ENCODE measurements at regions not wholly inside any gene's neighbourhood (a gene's known extent, or its start where the extent isn't known, plus 50 kb on each side); places are given as distances from the start of the nearest gene placed in this dataset.
"Not testable (repeated sequence)": the region's sequence is repeated elsewhere in the genome, so short reads cannot be mapped to it uniquely, and the experiment has no call there.

DNA sequence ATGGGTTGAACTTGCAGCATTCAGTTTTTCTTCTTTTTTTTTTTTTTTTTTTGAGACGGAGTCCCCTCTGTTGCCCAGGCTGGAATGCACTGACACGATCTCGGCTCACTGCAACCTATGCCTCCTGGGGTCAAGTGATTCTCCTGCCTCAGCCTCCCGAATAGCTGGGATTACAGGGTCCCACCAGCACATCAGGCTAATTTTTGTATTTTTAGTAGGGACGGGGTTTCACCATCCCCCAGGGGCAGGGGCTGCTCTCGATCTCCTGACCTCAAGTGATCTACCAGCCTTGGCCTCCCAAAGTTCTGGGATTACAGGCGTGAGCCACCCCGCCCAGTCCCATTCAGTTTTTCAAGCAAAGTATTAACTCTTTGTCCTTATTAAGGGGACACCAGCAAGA lies 117.6 kb upstream of the PRSS16 start:
- TF ChIP-seq POLR2A (IDR thresholded peaks at IDR 0.05; ENCODE audit: extremely low read depth, insufficient read length) (no peak), MYC (IDR thresholded peaks at IDR 0.05; ENCODE audit: low read depth, low read length) (no peak)
- TF ChIP-seq, protein P1, sequence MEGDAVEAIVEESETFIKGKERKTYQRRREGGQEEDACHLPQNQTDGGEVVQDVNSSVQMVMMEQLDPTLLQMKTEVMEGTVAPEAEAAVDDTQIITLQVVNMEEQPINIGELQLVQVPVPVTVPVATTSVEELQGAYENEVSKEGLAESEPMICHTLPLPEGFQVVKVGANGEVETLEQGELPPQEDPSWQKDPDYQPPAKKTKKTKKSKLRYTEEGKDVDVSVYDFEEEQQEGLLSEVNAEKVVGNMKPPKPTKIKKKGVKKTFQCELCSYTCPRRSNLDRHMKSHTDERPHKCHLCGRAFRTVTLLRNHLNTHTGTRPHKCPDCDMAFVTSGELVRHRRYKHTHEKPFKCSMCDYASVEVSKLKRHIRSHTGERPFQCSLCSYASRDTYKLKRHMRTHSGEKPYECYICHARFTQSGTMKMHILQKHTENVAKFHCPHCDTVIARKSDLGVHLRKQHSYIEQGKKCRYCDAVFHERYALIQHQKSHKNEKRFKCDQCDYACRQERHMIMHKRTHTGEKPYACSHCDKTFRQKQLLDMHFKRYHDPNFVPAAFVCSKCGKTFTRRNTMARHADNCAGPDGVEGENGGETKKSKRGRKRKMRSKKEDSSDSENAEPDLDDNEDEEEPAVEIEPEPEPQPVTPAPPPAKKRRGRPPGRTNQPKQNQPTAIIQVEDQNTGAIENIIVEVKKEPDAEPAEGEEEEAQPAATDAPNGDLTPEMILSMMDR (IDR thresholded peaks at IDR 0.05; ENCODE audit: low read depth, low read length) = no peak
- TF ChIP-seq, protein P2, sequence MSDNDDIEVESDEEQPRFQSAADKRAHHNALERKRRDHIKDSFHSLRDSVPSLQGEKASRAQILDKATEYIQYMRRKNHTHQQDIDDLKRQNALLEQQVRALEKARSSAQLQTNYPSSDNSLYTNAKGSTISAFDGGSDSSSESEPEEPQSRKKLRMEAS (IDR thresholded peaks at IDR 0.05; ENCODE audit: low read depth, low read length) = no peak
- H3K4me3 ChIP-seq (ENCODE audit: low read depth, low read length) = peak overlapping the region; percentile 74
- DNase-seq (ENCODE audit: low read depth) = no peak

DNA sequence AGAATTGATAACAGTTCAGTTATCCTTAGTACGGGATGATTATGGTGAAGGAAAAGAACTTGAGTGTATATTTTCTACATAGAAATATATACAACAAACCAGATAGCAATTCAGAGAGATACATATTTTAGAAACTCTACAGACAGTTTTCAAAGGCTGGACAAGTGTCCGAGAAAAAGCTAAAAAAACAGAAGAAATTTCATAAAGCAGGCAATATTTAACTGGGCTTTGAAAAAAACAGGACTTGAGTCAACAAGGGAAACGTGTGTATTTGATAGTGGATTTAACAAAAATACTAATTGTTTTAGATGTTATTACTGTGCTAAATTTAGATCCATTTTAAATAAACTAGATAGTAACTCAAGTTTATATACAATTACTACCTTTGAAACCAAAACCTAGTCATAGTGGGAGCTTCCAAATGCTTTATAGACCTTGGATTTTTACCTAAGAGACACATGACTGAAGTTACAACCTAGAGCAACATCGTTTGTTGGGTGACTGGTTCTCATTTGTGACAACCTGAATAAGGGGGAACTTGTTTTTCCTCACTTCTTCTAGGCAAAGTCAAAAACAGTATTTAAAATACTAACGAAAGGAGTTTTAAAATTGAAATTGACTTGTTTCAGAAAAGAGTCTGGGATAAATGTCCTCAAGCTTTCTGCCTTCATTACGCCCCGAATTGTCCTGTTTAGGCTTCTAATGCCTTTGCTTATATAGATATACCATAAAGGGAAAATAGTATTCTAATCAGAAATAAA lies 116.7 kb upstream of the PRSS16 start:
- peak overlapping the region; percentile 74 for H3K4me3 ChIP-seq (ENCODE audit: low read depth, low read length)
- no peak for TF ChIP-seq POLR2A (IDR thresholded peaks at IDR 0.05; ENCODE audit: extremely low read depth, insufficient read length)
- TF ChIP-seq, protein P1 (IDR thresholded peaks at IDR 0.05; ENCODE audit: low read depth, low read length) = no peak
- DNase-seq (ENCODE audit: low read depth) = peak; percentile 47

DNA sequence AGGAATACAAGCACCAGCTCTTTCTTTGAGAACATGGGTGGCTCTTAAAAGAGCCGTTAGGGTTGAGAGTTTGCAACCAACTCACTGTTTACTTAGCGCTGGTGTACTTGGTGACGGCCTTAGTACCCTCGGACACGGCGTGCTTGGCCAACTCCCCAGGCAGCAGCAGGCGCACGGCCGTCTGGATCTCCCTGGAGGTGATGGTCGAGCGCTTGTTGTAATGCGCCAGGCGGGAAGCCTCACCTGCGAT lies 115.3 kb upstream of the PRSS16 start:
- DNase-seq (ENCODE audit: low read depth) = not testable (repeated sequence)
- peak overlapping the region; percentile 74 for H3K4me3 ChIP-seq (ENCODE audit: low read depth, low read length)

DNA sequence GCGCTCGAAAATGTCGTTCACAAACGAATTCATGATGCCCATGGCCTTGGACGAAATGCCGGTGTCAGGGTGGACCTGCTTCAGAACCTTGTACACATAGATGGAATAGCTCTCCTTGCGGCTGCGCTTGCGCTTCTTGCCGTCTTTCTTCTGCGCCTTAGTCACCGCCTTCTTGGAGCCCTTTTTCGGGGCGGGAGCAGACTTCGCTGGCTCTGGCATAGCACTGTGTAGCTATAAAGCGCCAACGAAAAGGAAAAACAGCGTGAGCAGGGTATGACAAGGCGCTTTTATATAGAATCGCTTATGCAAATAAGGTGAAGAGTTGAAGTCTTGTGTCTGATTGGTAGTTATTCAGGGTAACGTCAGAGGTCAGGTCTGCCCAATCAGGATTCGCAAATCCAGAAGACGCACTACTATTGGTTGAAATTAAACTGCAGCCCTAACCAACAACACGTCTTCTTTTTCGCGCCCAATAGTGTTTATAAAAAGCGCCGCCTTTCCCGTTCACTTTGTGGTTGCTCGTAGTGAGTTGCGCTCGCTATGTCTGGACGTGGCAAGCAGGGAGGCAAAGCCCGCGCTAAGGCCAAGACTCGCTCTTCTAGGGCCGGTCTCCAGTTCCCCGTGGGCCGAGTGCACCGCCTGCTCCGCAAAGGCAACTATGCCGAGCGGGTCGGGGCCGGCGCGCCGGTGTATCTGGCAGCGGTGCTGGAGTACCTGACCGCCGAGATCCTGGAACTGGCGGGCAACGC lies 114.8 kb upstream of the PRSS16 start:
- TF ChIP-seq, protein P2 (IDR thresholded peaks at IDR 0.05; ENCODE audit: low read depth, low read length) = no peak; the same call in 1 of the 2 replicates
- peak; percentile 3; the same call in 1 of the 2 replicates for TF ChIP-seq MYC (IDR thresholded peaks at IDR 0.05; ENCODE audit: low read depth, low read length)
- peak; percentile 97 for TF ChIP-seq POLR2A (IDR thresholded peaks at IDR 0.05; ENCODE audit: extremely low read depth, insufficient read length)
- TF ChIP-seq, protein P1 (IDR thresholded peaks at IDR 0.05; ENCODE audit: low read depth, low read length) = no peak
- peak overlapping the region; percentile 81 for H3K4me3 ChIP-seq (ENCODE audit: low read depth, low read length)

DNA sequence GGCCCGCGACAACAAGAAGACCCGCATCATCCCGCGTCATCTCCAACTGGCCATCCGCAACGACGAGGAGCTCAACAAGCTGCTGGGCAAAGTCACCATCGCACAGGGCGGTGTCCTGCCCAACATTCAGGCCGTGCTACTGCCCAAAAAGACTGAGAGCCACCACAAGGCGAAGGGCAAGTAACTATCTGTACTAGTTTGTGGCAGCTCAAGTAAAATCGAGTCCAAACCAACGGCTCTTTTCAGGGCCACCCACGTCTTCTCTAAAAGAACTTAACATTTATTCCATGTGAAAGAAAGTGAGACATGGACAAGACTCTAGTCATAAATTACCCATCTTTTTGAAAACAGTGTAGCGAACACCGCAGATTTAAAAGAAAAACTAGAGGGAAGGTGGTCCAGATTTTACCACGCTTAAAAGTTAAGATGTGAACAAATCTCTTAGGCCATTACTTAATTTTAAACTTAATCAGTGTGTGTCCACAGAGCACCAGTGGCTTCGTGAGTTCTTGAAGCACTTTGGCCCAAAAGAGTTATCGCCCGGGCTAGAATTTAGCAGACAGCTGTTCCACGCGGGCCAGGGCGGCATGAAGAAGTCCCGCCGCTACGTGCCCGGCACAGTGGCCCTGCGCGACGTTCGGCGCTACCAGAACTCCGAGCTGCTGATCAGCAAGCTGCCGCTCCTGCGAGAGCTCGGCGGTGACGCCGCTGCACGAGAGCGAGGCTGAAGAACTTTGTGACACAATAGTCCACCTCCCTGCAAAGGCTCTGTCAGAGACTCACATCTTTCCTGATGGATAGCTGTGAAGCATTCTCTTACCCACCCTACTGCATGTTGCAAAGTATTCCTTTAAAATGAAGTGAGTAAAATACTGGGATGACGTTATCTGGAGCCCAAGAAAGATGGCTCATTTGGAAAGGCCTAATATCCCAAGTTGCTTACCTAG lies 113.9 kb upstream of the PRSS16 start:
- H3K4me3 ChIP-seq (ENCODE audit: low read depth, low read length) = peak overlapping the region; percentile 81
- TF ChIP-seq, protein P2 (IDR thresholded peaks at IDR 0.05; ENCODE audit: low read depth, low read length) = peak; percentile 41; the same call in 1 of the 2 replicates
- no peak; the same call in 1 of the 2 replicates for TF ChIP-seq MYC (IDR thresholded peaks at IDR 0.05; ENCODE audit: low read depth, low read length)
- peak; percentile 56 for TF ChIP-seq POLR2A (IDR thresholded peaks at IDR 0.05; ENCODE audit: extremely low read depth, insufficient read length)
- peak; percentile 92 for DNase-seq (ENCODE audit: low read depth)

More for the DNA sequence above, 114.8 kb upstream of the PRSS16 start:
- DNase-seq (ENCODE audit: low read depth) = peak; percentile 100

DNA sequence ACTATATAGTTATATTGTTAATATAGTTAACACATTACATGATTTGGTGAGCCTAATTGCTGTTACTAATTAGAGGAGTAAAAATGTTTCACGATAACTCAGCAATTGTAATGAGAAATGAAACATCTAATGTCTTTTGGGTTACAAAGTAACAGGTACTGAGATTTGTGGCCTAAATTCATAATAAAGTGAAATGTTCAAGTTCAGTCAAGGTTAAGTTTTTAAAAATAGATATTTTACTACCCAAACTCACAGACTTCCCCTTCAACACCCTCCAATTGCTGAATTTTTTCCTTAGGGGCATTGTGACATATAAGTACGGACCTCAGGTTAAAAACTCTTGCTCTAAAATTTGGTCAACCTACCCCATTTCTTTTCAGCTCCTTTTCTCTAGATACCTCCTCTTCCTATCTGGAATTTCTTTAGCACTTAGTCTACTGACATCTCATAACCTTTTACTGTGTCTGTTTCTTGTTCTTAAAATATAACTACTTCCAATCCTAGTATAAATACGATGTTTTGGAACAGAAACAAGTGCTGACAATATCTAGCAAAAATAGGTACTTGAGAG lies 112.3 kb upstream of the PRSS16 start:
- TF ChIP-seq, protein P2 (IDR thresholded peaks at IDR 0.05; ENCODE audit: low read depth, low read length) = no peak
- no peak for TF ChIP-seq POLR2A (IDR thresholded peaks at IDR 0.05; ENCODE audit: extremely low read depth, insufficient read length)
- DNase-seq (ENCODE audit: low read depth) = no peak
- no peak overlapping the region for H3K4me3 ChIP-seq (ENCODE audit: low read depth, low read length)

Data from NB4 (cell line).